Left lung (tissue), 4 donors: ENCODE measurements at regions not wholly inside any gene's neighbourhood (a gene's known extent, or its start where the extent isn't known, plus 50 kb on each side); places are given as distances from the start of the nearest gene placed in this dataset.

Source experiments
- ATAC-seq: fragments of 200-7000 bp; cut with Tn5 transposase; one replicate; pipeline ENCODE4 v1.9.1; 2020; ENCODE audit warnings: moderate library complexity
- DNase-seq, 4 donors: peaks; one replicate each; pipeline ENCODE4 v3.0.0-alpha.2; 2013 to 2020
- H3K27ac ChIP-seq, 2 donors: fragments of 200-600 bp; sonication (generic) in 1 of 2; one replicate each; pipeline versions ENCODE4 v1.5.0 to v1.8.0; 2020 to 2021
- H3K27me3 ChIP-seq, 2 donors: fragments of 200-600 bp; sonication (generic) in 1 of 2; one replicate each; pipeline versions ENCODE4 v1.5.0 to v1.8.0; 2020 to 2021
- H3K36me3 ChIP-seq, 2 donors: fragments of 200-600 bp; sonication (generic) in 1 of 2; one replicate each; pipeline versions ENCODE4 v1.5.0 to v1.8.0; 2020 to 2021
- H3K4me1 ChIP-seq, 2 donors: fragments of 200-600 bp; one replicate each; pipeline ENCODE4 v1.8.0; 2021
- H3K4me3 ChIP-seq, 2 donors: fragments of 200-600 bp; sonication (generic) in 1 of 2; one replicate each; pipeline versions ENCODE4 v1.5.0 to v1.8.0; 2020 to 2021; ENCODE audit warnings: mild to moderate bottlenecking in 1 of 2
- H3K9me3 ChIP-seq, 2 donors: fragments of 200-600 bp; sonication (generic) in 1 of 2; one replicate each; pipeline versions ENCODE4 v1.5.0 to v1.8.0; 2020 to 2021
- intact Hi-C, 2 donors: fragments of 100-400 bp; cut with DNase I; formaldehyde crosslinking; loops; one replicate each; pipeline versions ENCODE4 v1.11.2 to v1.14.2; 2022
- TF ChIP-seq, protein P1 (sequence below), 2 donors: fragments of 200-600 bp; sonication (generic) in 1 of 2; IDR thresholded peaks; one replicate each; pipeline versions ENCODE4 v1.5.0 to v1.8.0; 2021; ENCODE audit warnings: antibody characterized with exemption in 2 of 2
- donor health status: DM: no; HTN: yes; CAD: no.
- donor health status: DM: no; HTN: no; CAD: no.

DNA sequence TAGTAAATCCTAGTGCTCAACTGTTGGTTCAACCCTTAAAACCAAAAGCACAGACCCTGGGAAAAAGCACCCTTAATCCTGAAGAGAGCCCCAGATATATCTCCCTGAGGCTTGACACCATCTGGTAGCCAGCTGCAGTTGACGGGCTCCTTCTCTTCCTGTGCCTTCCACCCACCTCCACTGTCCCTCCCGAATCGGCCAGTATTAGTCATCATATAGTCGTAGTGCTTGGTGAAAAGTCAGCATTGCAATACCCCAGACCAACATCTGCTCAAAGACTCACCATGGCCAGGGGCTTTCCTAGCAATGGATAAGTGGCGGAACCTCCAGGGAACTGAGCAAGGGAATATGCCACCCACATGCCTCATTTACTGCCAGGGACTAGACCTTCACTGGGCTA is 125.6 kb upstream of the CRBN start:
- TF ChIP-seq, protein P1, sequence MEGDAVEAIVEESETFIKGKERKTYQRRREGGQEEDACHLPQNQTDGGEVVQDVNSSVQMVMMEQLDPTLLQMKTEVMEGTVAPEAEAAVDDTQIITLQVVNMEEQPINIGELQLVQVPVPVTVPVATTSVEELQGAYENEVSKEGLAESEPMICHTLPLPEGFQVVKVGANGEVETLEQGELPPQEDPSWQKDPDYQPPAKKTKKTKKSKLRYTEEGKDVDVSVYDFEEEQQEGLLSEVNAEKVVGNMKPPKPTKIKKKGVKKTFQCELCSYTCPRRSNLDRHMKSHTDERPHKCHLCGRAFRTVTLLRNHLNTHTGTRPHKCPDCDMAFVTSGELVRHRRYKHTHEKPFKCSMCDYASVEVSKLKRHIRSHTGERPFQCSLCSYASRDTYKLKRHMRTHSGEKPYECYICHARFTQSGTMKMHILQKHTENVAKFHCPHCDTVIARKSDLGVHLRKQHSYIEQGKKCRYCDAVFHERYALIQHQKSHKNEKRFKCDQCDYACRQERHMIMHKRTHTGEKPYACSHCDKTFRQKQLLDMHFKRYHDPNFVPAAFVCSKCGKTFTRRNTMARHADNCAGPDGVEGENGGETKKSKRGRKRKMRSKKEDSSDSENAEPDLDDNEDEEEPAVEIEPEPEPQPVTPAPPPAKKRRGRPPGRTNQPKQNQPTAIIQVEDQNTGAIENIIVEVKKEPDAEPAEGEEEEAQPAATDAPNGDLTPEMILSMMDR (IDR thresholded peaks at IDR 0.05) = no peak
- Histone ChIP-seq H3K4me1 (no peaks in the 10 kb centered on the region), H3K27ac (no peak overlapping the region), H3K4me3 (no peak overlapping the region), H3K36me3 (no peaks in the 10 kb centered on the region), H3K9me3 (no peaks in the 10 kb centered on the region), H3K27me3 (no peaks in the 10 kb centered on the region)
- intact Hi-C loops = no loop called here
- ATAC-seq (no peak), DNase-seq (no peak)

DNA sequence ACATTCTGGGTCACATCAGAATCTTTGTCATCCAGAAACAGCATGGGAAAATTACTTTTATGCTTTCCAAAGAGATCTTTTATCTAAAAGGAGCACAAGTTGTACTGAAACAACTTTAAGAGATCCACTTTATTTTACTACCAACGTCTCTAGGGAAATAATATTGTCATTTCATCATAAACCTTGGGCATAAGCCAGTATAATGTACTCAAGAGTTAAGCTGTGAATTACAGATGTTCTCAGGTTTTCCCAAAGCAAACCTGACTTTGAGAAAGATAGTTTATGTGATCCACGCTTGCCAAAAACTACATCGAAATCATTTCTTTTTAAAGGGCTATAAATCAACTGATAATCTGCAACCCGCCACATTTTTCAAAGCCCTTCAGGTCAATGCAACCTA is 124.1 kb upstream of the CRBN start:
- H3K4me3 ChIP-seq = no peak overlapping the region
- no peaks in the 10 kb centered on the region for H3K27me3 ChIP-seq
- intact Hi-C loops = no loop called here
- ATAC-seq (no peak), DNase-seq (no peak)
- no peaks in the 10 kb centered on the region for H3K9me3 ChIP-seq
- no peak overlapping the region for H3K27ac ChIP-seq
- H3K36me3 ChIP-seq = no peaks in the 10 kb centered on the region
- no peaks in the 10 kb centered on the region for H3K4me1 ChIP-seq
- TF ChIP-seq, protein P1 (IDR thresholded peaks at IDR 0.05) = no peak

DNA sequence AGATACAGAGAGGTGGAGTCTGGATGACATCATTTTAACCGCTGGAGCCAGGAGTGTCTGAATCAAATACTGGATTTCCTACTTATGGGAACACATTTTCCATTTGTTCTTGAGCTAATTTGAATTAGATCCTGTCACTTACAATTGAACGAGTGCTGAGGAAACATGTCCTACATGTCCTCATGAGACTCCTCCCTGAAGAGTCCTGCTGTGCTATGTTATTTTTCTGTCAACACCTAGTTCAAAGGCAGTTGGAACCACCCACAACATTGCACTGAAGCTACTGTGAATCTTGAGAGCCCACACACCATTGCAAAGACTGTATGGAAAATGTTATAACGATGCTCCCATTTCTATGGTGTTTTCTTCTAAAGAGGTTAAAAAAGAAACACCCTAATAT is 123.5 kb upstream of the CRBN start:
- Histone ChIP-seq H3K36me3 (no peaks in the 10 kb centered on the region), H3K9me3 (no peaks in the 10 kb centered on the region), H3K4me1 (no peaks in the 10 kb centered on the region), H3K27ac (no peak overlapping the region), H3K27me3 (no peaks in the 10 kb centered on the region), H3K4me3 (no peak overlapping the region)
- intact Hi-C loops = no loop called here
- DNase-seq = no peak
- TF ChIP-seq, protein P1 (IDR thresholded peaks at IDR 0.05) = no peak
- no peak for ATAC-seq

DNA sequence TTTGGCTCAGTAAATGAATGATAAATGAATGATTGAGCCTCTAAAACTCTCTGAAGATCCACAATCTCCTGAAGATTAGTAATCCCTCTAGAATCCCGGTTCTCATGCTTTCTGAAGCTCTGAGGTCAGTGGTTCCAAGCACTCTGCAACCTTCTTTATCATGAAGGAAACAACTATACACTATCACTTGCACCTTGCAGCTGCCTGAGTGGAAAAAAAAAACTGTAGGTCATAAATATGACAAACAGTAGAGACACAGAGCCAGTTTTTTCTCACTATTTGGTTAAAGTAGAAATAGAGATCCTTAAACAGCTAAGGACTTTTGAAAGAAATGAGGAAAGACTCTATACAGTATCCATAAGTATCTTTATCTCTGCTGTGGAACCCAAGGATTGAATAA is 122.0 kb upstream of the CRBN start:
- H3K36me3 ChIP-seq = no peaks in the 10 kb centered on the region
- TF ChIP-seq, protein P1 (IDR thresholded peaks at IDR 0.05) = no peak
- H3K4me1 ChIP-seq = no peaks in the 10 kb centered on the region
- DNase-seq = no peak
- no peak overlapping the region for H3K4me3 ChIP-seq
- no peaks in the 10 kb centered on the region for H3K27me3 ChIP-seq
- no peak overlapping the region for H3K27ac ChIP-seq
- H3K9me3 ChIP-seq = peaks cover 0 to 1% of the 10 kb centered on the region in 2 donors
- intact Hi-C loops = no loop called here
- ATAC-seq = no peak

DNA sequence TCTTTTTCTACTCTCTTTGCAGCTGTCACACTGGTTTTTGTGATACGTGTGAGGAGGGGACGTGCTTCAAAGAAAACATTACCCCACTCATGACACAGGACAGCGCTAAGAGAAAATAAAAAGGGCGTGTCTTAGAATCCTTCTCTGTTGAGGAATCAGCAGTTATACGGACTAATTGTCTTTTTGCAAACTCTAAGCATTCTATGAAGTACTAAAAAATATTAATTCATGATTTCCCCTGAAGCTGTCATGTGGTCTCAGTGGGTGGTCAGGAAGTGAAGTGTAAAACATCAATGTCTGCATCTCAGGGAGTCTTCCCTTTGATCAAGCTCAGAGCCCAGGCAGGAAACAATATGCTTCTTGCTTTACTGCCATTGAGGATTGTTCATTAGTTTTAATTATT is 117.5 kb upstream of the CRBN start:
- no peak for DNase-seq
- no peak overlapping the region for H3K4me3 ChIP-seq
- TF ChIP-seq, protein P1 (IDR thresholded peaks at IDR 0.05) = no peak
- H3K27ac ChIP-seq = no peak overlapping the region
- no peaks in the 10 kb centered on the region for H3K36me3 ChIP-seq
- H3K4me1 ChIP-seq = no peaks in the 10 kb centered on the region
- no peak for ATAC-seq
- peaks cover 0 to 8% of the 10 kb centered on the region in 2 donors for H3K9me3 ChIP-seq
- no peaks in the 10 kb centered on the region for H3K27me3 ChIP-seq
- intact Hi-C loops = no loop called here
